ENCODE measurements at regions not wholly inside any gene's neighbourhood (a gene's known extent, or its start where the extent isn't known, plus 50 kb on each side); places are given as distances from the start of the nearest gene placed in this dataset.

- no peak for TF ChIP-seq CTCF (IDR thresholded peaks at IDR 0.05)
- no peak for TF ChIP-seq EP300 (IDR thresholded peaks at IDR 0.05)
These were observed 235.3 kb downstream of the BTBD3 start for GRCh38 chr20:12152996-12153395.
